ENCODE measurements at regions not wholly inside any gene's neighbourhood (a gene's known extent, or its start where the extent isn't known, plus 50 kb on each side); places are given as distances from the start of the nearest gene placed in this dataset.

GRCh38 chr2:226018641-226019040 is 619.1 kb downstream of the NYAP2 start:
- TF ChIP-seq CTCF (IDR thresholded peaks at IDR 0.05): no peak
- TF ChIP-seq POLR2A (IDR thresholded peaks at IDR 0.05): no peak
